K562 (cell line): ENCODE measurements at regions not wholly inside any gene's neighbourhood (a gene's known extent, or its start where the extent isn't known, plus 50 kb on each side); places are given as distances from the start of the nearest gene placed in this dataset.

Source experiments
- ATAC-seq: fragments of 200-7000 bp; cut with Tn5 transposase; 3 replicates; pipeline ENCODE4 v1.9.1; 2020; ENCODE audit warnings: moderate library complexity
- BruUV-seq: library from RNA; stranded (reverse); fragments of 400-500 nt; replicated peaks from 2 replicates; lab custom pipeline; 2021; lab: Mats Ljungman, UMichigan
- CTCF ChIA-PET: fragments of 300-600 bp; formaldehyde crosslinking; extraction: SDS; loops from one replicate; lab custom pipeline; 2021; ENCODE audit warnings: low intra/inter-chr PET ratio; lab: Yijun Ruan, JAX
- POLR2A ChIA-PET: fragments of 300-600, 350-650 bp; sonication (Branson Sonifier 250); formaldehyde crosslinking; extraction: SDS; loops from one replicate; lab custom pipeline; 2021; ENCODE audit warnings: antibody characterized with exemption, inconsistent platforms; lab: Yijun Ruan, JAX
- DNase-seq, 4 experiments: peaks; one replicate each; pipeline versions ENCODE4 v3.0.0 to v3.0.0-alpha.2; 2011 to 2018; ENCODE audit warnings: low spot score in 3 of 4, mixed read lengths in 3 of 4; ENCODE audit errors: extremely low read depth in 1 of 4
- FAIRE-seq: peaks from 2 replicates; lab custom pipeline; 2011; peaks lifted over from hg19 to GRCh38; lab: Jason Lieb, UNC
- H2AFZ ChIP-seq: 2 replicates; pipeline ENCODE4 v1.6.0; 2011; ENCODE audit warnings: low read depth, low read length, control low read depth, inconsistent platforms
- H3K27ac ChIP-seq: fragments of 200-600 bp; 3 replicates; pipeline ENCODE4 v1.8.0; 2011; ENCODE audit warnings: low read depth, mild to moderate bottlenecking, control low read depth, inconsistent platforms, low read length, moderate library complexity, mixed read lengths; ENCODE audit errors: extremely low read depth
- H3K27me3 ChIP-seq, 2 experiments: fragments of 300-600 bp in 1 of 2; 2 replicates in 1 of 2; 3 replicates in 1 of 2; pipeline versions ENCODE4 v1.6.0 to v1.8.0; 2011; ENCODE audit warnings: inconsistent platforms in 2 of 2, low read length in 2 of 2, mild to moderate bottlenecking in 1 of 2, mixed read lengths in 1 of 2, moderate library complexity in 1 of 2; ENCODE audit not compliant: control insufficient read depth in 2 of 2, insufficient read depth in 2 of 2
- H3K36me3 ChIP-seq: fragments of 300-600 bp; 3 replicates; pipeline ENCODE4 v1.8.0; 2011; ENCODE audit warnings: mild to moderate bottlenecking, low read length, inconsistent platforms; ENCODE audit not compliant: control insufficient read depth, insufficient read depth
- H3K4me1 ChIP-seq, 2 experiments: fragments of 200-600 bp in 1 of 2; replicated peaks in 1 of 2; 2 replicates in 1 of 2; 3 replicates in 1 of 2; pipeline versions ENCODE4 v1.5.1 to v1.8.0; 2011; ENCODE audit warnings: inconsistent platforms in 2 of 2, low read length in 2 of 2, mild to moderate bottlenecking in 1 of 2, mixed read lengths in 1 of 2, moderate library complexity in 1 of 2; ENCODE audit not compliant: control insufficient read depth in 2 of 2, insufficient read depth in 2 of 2
- H3K4me2 ChIP-seq: 2 replicates; pipeline ENCODE4 v1.6.1; 2011; ENCODE audit warnings: low read length, control low read depth, inconsistent platforms, mixed read lengths; ENCODE audit not compliant: insufficient read depth
- H3K4me3 ChIP-seq: fragments of 200-600 bp; sonication (generic), shearing (Covaris generic); 2 replicates; pipeline ENCODE4 v1.5.1; 2016; ENCODE audit warnings: control low read depth, inconsistent platforms
- H3K79me2 ChIP-seq: fragments of 200-600 bp; 3 replicates; pipeline ENCODE4 v1.8.0; 2011; ENCODE audit warnings: low read length, inconsistent platforms; ENCODE audit not compliant: control insufficient read depth, insufficient read depth
- H3K9ac ChIP-seq, 2 experiments: 2 replicates each; pipeline versions ENCODE4 v1.6.0 to v1.6.1; 2011; ENCODE audit warnings: low read depth in 2 of 2, low read length in 2 of 2, control low read depth in 1 of 2, inconsistent platforms in 1 of 2, mild to moderate bottlenecking in 1 of 2, mixed read lengths in 1 of 2; ENCODE audit not compliant: insufficient read depth in 1 of 2
- H3K9me1 ChIP-seq: one replicate; pipeline ENCODE4 v1.6.0; 2011; ENCODE audit warnings: inconsistent platforms, mild to moderate bottlenecking, low read length, moderate library complexity; ENCODE audit not compliant: control insufficient read depth, insufficient read depth
- H3K9me3 ChIP-seq: replicated peaks from 2 replicates; pipeline ENCODE4 v1.5.1; 2011; ENCODE audit warnings: low read depth, low read length, inconsistent platforms; ENCODE audit not compliant: control insufficient read depth, insufficient read depth
- H4K20me1 ChIP-seq: replicated peaks from 2 replicates; pipeline ENCODE4 v1.6.1; 2011; ENCODE audit warnings: low read length, inconsistent platforms, mixed read lengths; ENCODE audit not compliant: control insufficient read depth, insufficient read depth
- ASH1L ChIP-seq: fragments of 450-650 bp; IDR thresholded peaks from 2 replicates; pipeline ENCODE4 v1.6.1; 2018; ENCODE audit warnings: borderline replicate concordance, mild to moderate bottlenecking, low read depth; ENCODE audit not compliant: partially characterized antibody
- BRF2 ChIP-seq: IDR thresholded peaks from 3 replicates; pipeline ENCODE4 v1.6.1; 2011; ENCODE audit warnings: borderline replicate concordance, mild to moderate bottlenecking; ENCODE audit not compliant: insufficient read length, insufficient read depth
- CHD4 ChIP-seq: fragments of 200-600 bp; sonication (generic); IDR thresholded peaks from 3 replicates; pipeline ENCODE4 v1.6.1; 2012; ENCODE audit warnings: low read depth, mild to moderate bottlenecking, mixed read lengths, low read length, inconsistent platforms; ENCODE audit not compliant: insufficient read depth, insufficient replicate concordance, poor library complexity, severe bottlenecking
- ELF1 ChIP-seq: fragments of 200-800 bp; sonication (Bioruptor generic); IDR thresholded peaks from 2 replicates; pipeline ENCODE4 v1.6.1; 2016; ENCODE audit warnings: missing genetic modification characterization, missing compliant biosample characterization
- FOXJ2 ChIP-seq: fragments of 200-800 bp; sonication (Bioruptor generic); IDR thresholded peaks from 2 replicates; pipeline ENCODE4 v1.6.1; 2016; ENCODE audit warnings: missing genetic modification characterization, missing compliant biosample characterization
- FOXM1 ChIP-seq, 2 experiments: fragments of 450-650 bp in 1 of 2; sonication (generic) in 1 of 2; formaldehyde crosslinking in 1 of 2; IDR thresholded peaks; 2 replicates each; pipeline versions ENCODE4 v1.6.1 to v1.9.0; 2017 to 2022; ENCODE audit warnings: low read depth in 2 of 2, mild to moderate bottlenecking in 2 of 2, missing genetic modification reagents in 1 of 2, moderate library complexity in 1 of 2
- GATA2 ChIP-seq: sonication (generic); formaldehyde crosslinking; IDR thresholded peaks from 2 replicates; pipeline ENCODE4 v1.4.0; 2020; ENCODE audit warnings: mild to moderate bottlenecking, missing genetic modification reagents
- HDAC1 ChIP-seq, 2 experiments: fragments of 450-650 bp; IDR thresholded peaks; 2 replicates each; pipeline ENCODE4 v1.6.1; 2016 to 2017; ENCODE audit warnings: inconsistent platforms in 1 of 2, mild to moderate bottlenecking in 1 of 2, moderate library complexity in 1 of 2
- HES1 ChIP-seq: fragments of 450-650 bp; IDR thresholded peaks from 2 replicates; pipeline ENCODE4 v1.6.1; 2016; ENCODE audit warnings: low read depth, mild to moderate bottlenecking, moderate library complexity
- IRF2 ChIP-seq: sonication (generic); formaldehyde crosslinking; IDR thresholded peaks from 2 replicates; pipeline ENCODE4 v1.8.1; 2022; ENCODE audit warnings: mild to moderate bottlenecking, missing genetic modification reagents
- MTA1 ChIP-seq: fragments of 450-650 bp; IDR thresholded peaks from 2 replicates; pipeline ENCODE4 v1.6.1; 2017; ENCODE audit warnings: borderline replicate concordance
- NR1H2 ChIP-seq: sonication (generic); formaldehyde crosslinking; IDR thresholded peaks from 2 replicates; pipeline ENCODE4 v1.4.0; 2020; ENCODE audit warnings: mild to moderate bottlenecking, missing genetic modification reagents
- PHF20 ChIP-seq: fragments of 450-650 bp; IDR thresholded peaks from 2 replicates; pipeline ENCODE4 v1.6.1; 2018; ENCODE audit not compliant: partially characterized antibody
- ZBTB26 ChIP-seq: fragments of 450-650 bp; formaldehyde crosslinking; IDR thresholded peaks from 2 replicates; pipeline ENCODE4 v1.4.0; 2022; ENCODE audit warnings: missing genetic modification characterization
- ZNF280A ChIP-seq: fragments of 450-650 bp; IDR thresholded peaks from 2 replicates; pipeline ENCODE4 v1.6.1; 2018; ENCODE audit warnings: mild to moderate bottlenecking, low read depth; ENCODE audit not compliant: partially characterized antibody
- ZNF764 ChIP-seq: fragments of 250-450 bp; sonication (Bioruptor Pico); IDR thresholded peaks from 2 replicates; pipeline ENCODE4 v1.4.0; 2020; ENCODE audit warnings: low read depth, mild to moderate bottlenecking, moderate library complexity
- WGBS: fragments of 100-300 bp; shearing (Covaris generic); methylation state at CpG from one replicate; pipeline ENCODE4 v1.1.6; 2016; ENCODE audit warnings: low coverage, mixed read lengths; ENCODE audit not compliant: insufficient coverage; ENCODE audit errors: missing lambda C conversion rate; 5-methylcytosine and 5-hydroxymethylcytosine counted together
- in situ Hi-C: fragments of 300-500 bp; cut with MboI; formaldehyde crosslinking; loops from 4 replicates; pipeline ENCODE4 v1.15.0; 2018; ENCODE audit warnings: inconsistent platforms, mixed read lengths
- intact Hi-C: fragments of 100-400 bp; cut with micrococcal nuclease; formaldehyde crosslinking; loops from 2 replicates; pipeline ENCODE4 v1.14.2; 2022
- TF ChIP-seq, protein P1 (sequence below): sonication (generic); formaldehyde crosslinking; IDR thresholded peaks from 2 replicates; pipeline ENCODE4 v1.9.0; 2022; ENCODE audit warnings: mild to moderate bottlenecking, missing genetic modification reagents

DNA sequence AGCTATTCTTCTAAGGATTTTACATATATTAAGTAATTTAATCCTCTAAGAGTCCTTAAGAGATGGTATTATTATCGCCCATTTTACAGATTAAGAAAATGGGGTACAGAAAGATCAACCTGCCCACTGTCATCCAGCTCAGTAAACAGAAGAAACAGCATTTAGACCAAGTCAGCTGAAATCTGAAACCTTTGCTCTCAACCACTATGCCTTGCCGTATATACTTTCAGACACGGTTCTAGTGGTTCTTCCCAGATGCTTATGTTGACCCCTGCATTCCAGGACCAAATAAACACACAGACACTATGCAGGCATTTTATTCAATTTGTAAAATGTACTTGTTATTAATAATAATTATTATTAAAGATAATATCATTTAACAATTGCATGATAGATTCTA lies 854.8 kb downstream of the KCNJ2 start (continued):
- no peak for TF ChIP-seq IRF2 (CRISPR knock-in tag)
- no peak for TF ChIP-seq PHF20
- TF ChIP-seq HDAC1 (IDR thresholded peaks at IDR 0.05) = no peak

- Histone ChIP-seq H3K79me2 (no peaks in the 10 kb centered on the region), H2AFZ (no peak overlapping the region), H3K4me2 (no peak overlapping the region), H3K9me3 (no peaks in the 10 kb centered on the region), H3K4me3 (no peak overlapping the region), H3K36me3 (no peaks in the 10 kb centered on the region), H4K20me1 (no peaks in the 10 kb centered on the region), H3K27ac (no peak overlapping the region), H3K4me1 (no peaks in the 10 kb centered on the region), H3K9me1 (no peaks in the 10 kb centered on the region), H3K9ac (no peak overlapping the region), H3K27me3 (no peaks in the 10 kb centered on the region)
- WGBS = 0% methylated on average over 2 of the region's 2 CpGs
- FAIRE-seq = no peak
- DNase-seq = no peak
- CTCF ChIA-PET = no interaction called here
- no TSS peak for BruUV-seq
- ATAC-seq = no peak
- POLR2A ChIA-PET = no interaction called here
- in situ Hi-C loops = no loop called here
- intact Hi-C loops = no loop called here
- TF ChIP-seq NR1H2 (CRISPR knock-in tag) (no peak), CHD4 (no peak), MTA1 (no peak), BRF2 (no peak), HES1 (no peak), ZNF764 (CRISPR knock-in tag) (no peak), GATA2 (CRISPR knock-in tag) (no peak), FOXM1 (IDR thresholded peaks at IDR 0.05; ENCODE audit: low read depth) (no peak), FOXM1 (CRISPR knock-in tag; IDR thresholded peaks at IDR 0.05; ENCODE audit: low read depth) (no peak), FOXJ2 (tag) (no peak), ZNF280A (no peak), ELF1 (tag) (no peak), ZBTB26 (CRISPR knock-in tag) (no peak), ASH1L (no peak)
- TF ChIP-seq, protein P1, sequence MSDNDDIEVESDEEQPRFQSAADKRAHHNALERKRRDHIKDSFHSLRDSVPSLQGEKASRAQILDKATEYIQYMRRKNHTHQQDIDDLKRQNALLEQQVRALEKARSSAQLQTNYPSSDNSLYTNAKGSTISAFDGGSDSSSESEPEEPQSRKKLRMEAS (CRISPR knock-in tag) = no peak
Observed at GRCh38 chr17:71024969-71025368, 855.6 kb downstream of the KCNJ2 start.
